HepG2 (cell line): ENCODE measurements at regions not wholly inside any gene's neighbourhood (a gene's known extent, or its start where the extent isn't known, plus 50 kb on each side); places are given as distances from the start of the nearest gene placed in this dataset.

Source experiments
- ATAC-seq: fragments of 200-7000 bp; cut with Tn5 transposase; 3 replicates; pipeline ENCODE4 v1.9.1; 2020; ENCODE audit warnings: mild to moderate bottlenecking, moderate library complexity
- BruUV-seq: library from RNA; stranded (reverse); fragments of 400-500 nt; replicated peaks from 2 replicates; lab custom pipeline; 2021; lab: Mats Ljungman, UMichigan
- CTCF ChIA-PET: fragments of 300-600 bp; formaldehyde crosslinking; extraction: SDS; loops from one replicate; lab custom pipeline; 2021; ENCODE audit warnings: low total read pairs, inconsistent platforms, low intra/inter-chr PET ratio; lab: Yijun Ruan, JAX
- POLR2A ChIA-PET: fragments of 350-600 bp; sonication (Branson Sonifier 250); formaldehyde crosslinking; loops from one replicate; lab custom pipeline; 2020; ENCODE audit warnings: antibody characterized with exemption, inconsistent platforms; lab: Yijun Ruan, JAX
- DNase-seq: peaks from one replicate; pipeline ENCODE4 v3.0.0-alpha.2; 2015; ENCODE audit warnings: low spot score
- FAIRE-seq: peaks from 3 replicates; lab custom pipeline; 2011; peaks lifted over from hg19 to GRCh38; lab: Jason Lieb, UNC
- H2AFZ ChIP-seq: one replicate; pipeline ENCODE4 v1.6.1; 2011; ENCODE audit warnings: low read length, inconsistent platforms
- H3K27ac ChIP-seq: fragments of 300-600 bp; 3 replicates; pipeline ENCODE4 v1.8.0; 2011; ENCODE audit warnings: mixed run types, mild to moderate bottlenecking, mixed read lengths, low read length, inconsistent platforms; ENCODE audit not compliant: insufficient read depth; ENCODE audit errors: extremely low read length
- H3K27me3 ChIP-seq, 2 experiments: fragments of 200-600 bp in 1 of 2; 2 replicates in 1 of 2; 3 replicates in 1 of 2; pipeline versions ENCODE4 v1.6.0 to v1.8.0; 2011; ENCODE audit warnings: low read length in 2 of 2, mild to moderate bottlenecking in 2 of 2, moderate library complexity in 2 of 2, inconsistent platforms in 1 of 2; ENCODE audit not compliant: insufficient read depth in 2 of 2, control insufficient read depth in 1 of 2
- H3K36me3 ChIP-seq, 2 experiments: fragments of 200-600 bp in 1 of 2; replicated peaks in 1 of 2; 2 replicates in 1 of 2; 3 replicates in 1 of 2; pipeline versions ENCODE4 v1.5.1 to v1.8.0; 2011; ENCODE audit warnings: low read length in 2 of 2, inconsistent platforms in 1 of 2; ENCODE audit not compliant: insufficient read depth in 2 of 2, control insufficient read depth in 1 of 2
- H3K4me1 ChIP-seq: 2 replicates; pipeline ENCODE4 v1.5.1; 2012; ENCODE audit warnings: low read length, inconsistent platforms; ENCODE audit not compliant: insufficient read depth
- H3K4me2 ChIP-seq: 2 replicates; pipeline ENCODE4 v1.6.0; 2011; ENCODE audit warnings: low read depth, low read length, inconsistent platforms
- H3K4me3 ChIP-seq, 3 experiments: fragments of 200-600 bp in 1 of 3; sonication (generic), shearing (Covaris generic) in 1 of 3; replicated peaks in 1 of 3; 2 replicates each; pipeline ENCODE4 v1.5.1; 2011 to 2016; ENCODE audit warnings: low read length in 3 of 3, inconsistent platforms in 2 of 3, low read depth in 2 of 3, mild to moderate bottlenecking in 2 of 3, control low read depth in 1 of 3, mixed read lengths in 1 of 3; ENCODE audit not compliant: insufficient read depth in 1 of 3
- H3K79me2 ChIP-seq: one replicate; pipeline ENCODE4 v1.6.1; 2011; ENCODE audit warnings: low read length, inconsistent platforms; ENCODE audit not compliant: insufficient read depth
- H3K9ac ChIP-seq: 2 replicates; pipeline ENCODE4 v1.6.0; 2011; ENCODE audit warnings: mild to moderate bottlenecking, low read depth, low read length, inconsistent platforms; ENCODE audit not compliant: insufficient read depth
- H3K9me3 ChIP-seq: 2 replicates; pipeline ENCODE4 v1.5.1; 2012; ENCODE audit warnings: mild to moderate bottlenecking, low read length
- H4K20me1 ChIP-seq: 2 replicates; pipeline ENCODE4 v1.6.0; 2011; ENCODE audit warnings: inconsistent platforms, mild to moderate bottlenecking, low read length, moderate library complexity; ENCODE audit not compliant: insufficient read depth
- CBX1 ChIP-seq: IDR thresholded peaks from one replicate; pipeline ENCODE4 v1.6.1; 2016; ENCODE audit warnings: antibody characterized with exemption, low read depth
- KAT7 ChIP-seq: IDR thresholded peaks from 2 replicates; pipeline ENCODE4 v1.6.1; 2018; ENCODE audit warnings: borderline replicate concordance, missing compliant biosample characterization
- NFE2L1 ChIP-seq: sonication (generic); formaldehyde crosslinking; IDR thresholded peaks from 2 replicates; pipeline ENCODE4 v1.4.0; 2020; ENCODE audit warnings: missing genetic modification reagents, mild to moderate bottlenecking, borderline replicate concordance
- POGZ ChIP-seq: sonication (generic); formaldehyde crosslinking; IDR thresholded peaks from 2 replicates; pipeline ENCODE4 v1.4.0; 2020; ENCODE audit warnings: mild to moderate bottlenecking, missing genetic modification reagents
- RFXAP ChIP-seq: sonication (generic); formaldehyde crosslinking; IDR thresholded peaks from 2 replicates; pipeline ENCODE4 v1.4.0; 2020; ENCODE audit warnings: missing genetic modification reagents, borderline replicate concordance
- SMARCC2 ChIP-seq: fragments of 450-650 bp; IDR thresholded peaks from 2 replicates; pipeline ENCODE4 v1.6.1; 2017; ENCODE audit warnings: antibody characterized with exemption, mild to moderate bottlenecking
- SP2 ChIP-seq: sonication (generic); formaldehyde crosslinking; IDR thresholded peaks from 2 replicates; pipeline ENCODE4 v1.5.1; 2020; ENCODE audit warnings: mild to moderate bottlenecking, missing genetic modification reagents
- TBX3 ChIP-seq: fragments of 450-650 bp; IDR thresholded peaks from 2 replicates; pipeline ENCODE4 v1.6.1; 2017; ENCODE audit warnings: antibody characterized with exemption, mild to moderate bottlenecking, inconsistent platforms, borderline replicate concordance
- YEATS2 ChIP-seq: sonication (generic); formaldehyde crosslinking; IDR thresholded peaks from 2 replicates; pipeline ENCODE4 v1.4.0; 2020; ENCODE audit warnings: missing genetic modification reagents, borderline replicate concordance
- ZFP62 ChIP-seq: sonication (generic); formaldehyde crosslinking; IDR thresholded peaks from 2 replicates; pipeline ENCODE4 v1.4.0; 2020; ENCODE audit warnings: missing genetic modification reagents
- ZNF292 ChIP-seq: sonication (generic); formaldehyde crosslinking; IDR thresholded peaks from 2 replicates; pipeline ENCODE4 v1.8.1; 2022; ENCODE audit warnings: mild to moderate bottlenecking, low read depth, missing genetic modification reagents, borderline replicate concordance
- ZNF317 ChIP-seq: sonication (generic); formaldehyde crosslinking; IDR thresholded peaks from 2 replicates; pipeline ENCODE4 v1.5.0; 2020; ENCODE audit warnings: mild to moderate bottlenecking, missing genetic modification reagents
- ZNF747 ChIP-seq: sonication (generic); formaldehyde crosslinking; IDR thresholded peaks from 2 replicates; pipeline ENCODE4 v1.8.1; 2023; ENCODE audit warnings: missing genetic modification reagents, mild to moderate bottlenecking, borderline replicate concordance
- WGBS: methylation state at CpG from one replicate; pipeline ENCODE4 v1.1.6; 2017; ENCODE audit warnings: low lambda C conversion rate; 5-methylcytosine and 5-hydroxymethylcytosine counted together
- in situ Hi-C: cut with HindIII; loops from 2 replicates; pipeline ENCODE4 v1.10.0; 2017; ENCODE audit warnings: low pct_unique_long_range_greater_than_20kb; ENCODE audit not compliant: extremely low pct_ligation_motif_present
- intact Hi-C: fragments of 100-400 bp; cut with micrococcal nuclease; formaldehyde crosslinking; loops from one replicate; pipeline ENCODE4 v1.10.0; 2022; ENCODE audit not compliant: unreplicated experiment
- TF ChIP-seq, protein P1 (sequence below): sonication (generic); formaldehyde crosslinking; IDR thresholded peaks from 2 replicates; pipeline ENCODE4 v1.4.0; 2020; ENCODE audit warnings: mild to moderate bottlenecking, missing genetic modification reagents
- TF ChIP-seq, protein P2 (sequence below): sonication (generic); formaldehyde crosslinking; IDR thresholded peaks from 2 replicates; pipeline ENCODE4 v1.4.0; 2020; ENCODE audit warnings: low read depth, missing genetic modification reagents
- TF ChIP-seq, protein P3 (sequence below), 2 experiments: sonication (generic) in 1 of 2; formaldehyde crosslinking in 1 of 2; IDR thresholded peaks; 2 replicates each; pipeline versions ENCODE4 v1.4.0 to v1.6.1; 2016 to 2020; ENCODE audit warnings: borderline replicate concordance in 1 of 2, low read depth in 1 of 2, mild to moderate bottlenecking in 1 of 2, missing genetic modification reagents in 1 of 2
- TF ChIP-seq, protein P4 (sequence below): sonication (generic); formaldehyde crosslinking; IDR thresholded peaks from 2 replicates; pipeline ENCODE4 v1.5.0; 2020; ENCODE audit warnings: missing genetic modification reagents

DNA sequence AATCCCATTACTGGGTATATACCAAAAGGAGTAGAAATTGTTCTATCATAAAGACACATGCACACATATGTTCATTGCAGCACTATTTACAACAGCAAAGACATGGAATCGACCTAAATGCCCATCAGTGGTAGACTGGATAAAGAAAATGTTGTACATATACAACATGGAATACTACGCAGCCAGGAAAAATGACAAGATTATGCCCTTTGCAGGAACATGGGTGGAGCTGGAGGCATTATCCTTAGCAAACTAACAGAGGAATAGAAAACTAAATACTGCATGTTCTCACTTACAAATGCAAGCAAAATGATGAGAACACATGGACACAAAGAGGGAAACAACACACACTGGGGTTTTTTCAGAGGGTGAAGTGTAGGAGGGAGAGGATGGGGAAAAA, 300.2 kb downstream of the BAMBI start:
- no peaks in the 10 kb centered on the region for H3K36me3 ChIP-seq
- WGBS: 51% methylated on average over 2 of the region's 2 CpGs
- peaks cover 15% of the 10 kb centered on the region for H3K4me1 ChIP-seq
- FAIRE-seq (no peak), DNase-seq (no peak), ATAC-seq (no peak)
- no peak overlapping the region for H3K27ac ChIP-seq
- H3K27me3 ChIP-seq: no peaks in the 10 kb centered on the region
- H3K4me3 ChIP-seq: no peak overlapping the region
- in situ Hi-C loops: no loop called here
- H2AFZ ChIP-seq: no peak overlapping the region
- POLR2A ChIA-PET: no interaction called here
- H3K4me2 ChIP-seq: no peak overlapping the region
- TF ChIP-seq ZNF747 (CRISPR knock-in tag): no peak
- TF ChIP-seq NFE2L1 (CRISPR knock-in tag): no peak
- TF ChIP-seq, protein P1, sequence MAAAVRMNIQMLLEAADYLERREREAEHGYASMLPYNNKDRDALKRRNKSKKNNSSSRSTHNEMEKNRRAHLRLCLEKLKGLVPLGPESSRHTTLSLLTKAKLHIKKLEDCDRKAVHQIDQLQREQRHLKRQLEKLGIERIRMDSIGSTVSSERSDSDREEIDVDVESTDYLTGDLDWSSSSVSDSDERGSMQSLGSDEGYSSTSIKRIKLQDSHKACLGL: no peak
- TF ChIP-seq KAT7 (CRISPR knock-in tag): no peak
- no peak for TF ChIP-seq ZNF317 (CRISPR knock-in tag)
- TF ChIP-seq TBX3: no peak
- TF ChIP-seq SP2 (CRISPR knock-in tag): no peak
- TF ChIP-seq RFXAP: no peak
- TF ChIP-seq, protein P2, sequence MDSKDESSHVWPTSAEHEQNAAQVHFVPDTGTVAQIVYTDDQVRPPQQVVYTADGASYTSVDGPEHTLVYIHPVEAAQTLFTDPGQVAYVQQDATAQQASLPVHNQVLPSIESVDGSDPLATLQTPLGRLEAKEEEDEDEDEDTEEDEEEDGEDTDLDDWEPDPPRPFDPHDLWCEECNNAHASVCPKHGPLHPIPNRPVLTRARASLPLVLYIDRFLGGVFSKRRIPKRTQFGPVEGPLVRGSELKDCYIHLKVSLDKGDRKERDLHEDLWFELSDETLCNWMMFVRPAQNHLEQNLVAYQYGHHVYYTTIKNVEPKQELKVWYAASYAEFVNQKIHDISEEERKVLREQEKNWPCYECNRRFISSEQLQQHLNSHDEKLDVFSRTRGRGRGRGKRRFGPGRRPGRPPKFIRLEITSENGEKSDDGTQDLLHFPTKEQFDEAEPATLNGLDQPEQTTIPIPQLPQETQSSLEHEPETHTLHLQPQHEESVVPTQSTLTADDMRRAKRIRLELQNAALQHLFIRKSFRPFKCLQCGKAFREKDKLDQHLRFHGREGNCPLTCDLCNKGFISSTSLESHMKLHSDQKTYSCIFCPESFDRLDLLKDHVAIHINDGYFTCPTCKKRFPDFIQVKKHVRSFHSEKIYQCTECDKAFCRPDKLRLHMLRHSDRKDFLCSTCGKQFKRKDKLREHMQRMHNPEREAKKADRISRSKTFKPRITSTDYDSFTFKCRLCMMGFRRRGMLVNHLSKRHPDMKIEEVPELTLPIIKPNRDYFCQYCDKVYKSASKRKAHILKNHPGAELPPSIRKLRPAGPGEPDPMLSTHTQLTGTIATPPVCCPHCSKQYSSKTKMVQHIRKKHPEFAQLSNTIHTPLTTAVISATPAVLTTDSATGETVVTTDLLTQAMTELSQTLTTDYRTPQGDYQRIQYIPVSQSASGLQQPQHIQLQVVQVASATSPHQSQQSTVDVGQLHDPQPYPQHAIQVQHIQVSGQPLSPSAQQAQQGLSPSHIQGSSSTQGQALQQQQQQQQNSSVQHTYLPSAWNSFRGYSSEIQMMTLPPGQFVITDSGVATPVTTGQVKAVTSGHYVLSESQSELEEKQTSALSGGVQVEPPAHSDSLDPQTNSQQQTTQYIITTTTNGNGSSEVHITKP (CRISPR knock-in tag): no peak
- TF ChIP-seq, protein P3, sequence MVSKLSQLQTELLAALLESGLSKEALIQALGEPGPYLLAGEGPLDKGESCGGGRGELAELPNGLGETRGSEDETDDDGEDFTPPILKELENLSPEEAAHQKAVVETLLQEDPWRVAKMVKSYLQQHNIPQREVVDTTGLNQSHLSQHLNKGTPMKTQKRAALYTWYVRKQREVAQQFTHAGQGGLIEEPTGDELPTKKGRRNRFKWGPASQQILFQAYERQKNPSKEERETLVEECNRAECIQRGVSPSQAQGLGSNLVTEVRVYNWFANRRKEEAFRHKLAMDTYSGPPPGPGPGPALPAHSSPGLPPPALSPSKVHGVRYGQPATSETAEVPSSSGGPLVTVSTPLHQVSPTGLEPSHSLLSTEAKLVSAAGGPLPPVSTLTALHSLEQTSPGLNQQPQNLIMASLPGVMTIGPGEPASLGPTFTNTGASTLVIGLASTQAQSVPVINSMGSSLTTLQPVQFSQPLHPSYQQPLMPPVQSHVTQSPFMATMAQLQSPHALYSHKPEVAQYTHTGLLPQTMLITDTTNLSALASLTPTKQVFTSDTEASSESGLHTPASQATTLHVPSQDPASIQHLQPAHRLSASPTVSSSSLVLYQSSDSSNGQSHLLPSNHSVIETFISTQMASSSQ (IDR thresholded peaks at IDR 0.05; ENCODE audit: low read depth): no peak
- TF ChIP-seq, protein P3 (CRISPR knock-in tag; IDR thresholded peaks at IDR 0.05; ENCODE audit: borderline replicate concordance): no peak
- TF ChIP-seq ZFP62: no peak
- TF ChIP-seq POGZ: no peak
- TF ChIP-seq SMARCC2: no peak
- TF ChIP-seq YEATS2 (CRISPR knock-in tag): no peak
- TF ChIP-seq CBX1: no peak
- TF ChIP-seq, protein P4, sequence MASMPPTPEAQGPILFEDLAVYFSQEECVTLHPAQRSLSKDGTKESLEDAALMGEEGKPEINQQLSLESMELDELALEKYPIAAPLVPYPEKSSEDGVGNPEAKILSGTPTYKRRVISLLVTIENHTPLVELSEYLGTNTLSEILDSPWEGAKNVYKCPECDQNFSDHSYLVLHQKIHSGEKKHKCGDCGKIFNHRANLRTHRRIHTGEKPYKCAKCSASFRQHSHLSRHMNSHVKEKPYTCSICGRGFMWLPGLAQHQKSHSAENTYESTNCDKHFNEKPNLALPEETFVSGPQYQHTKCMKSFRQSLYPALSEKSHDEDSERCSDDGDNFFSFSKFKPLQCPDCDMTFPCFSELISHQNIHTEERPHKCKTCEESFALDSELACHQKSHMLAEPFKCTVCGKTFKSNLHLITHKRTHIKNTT (CRISPR knock-in tag): no peak
- no peak for TF ChIP-seq ZNF292 (CRISPR knock-in tag)
- TF ChIP-seq, all 625 proteins: peak for 0
- H3K9me3 ChIP-seq: no peaks in the 10 kb centered on the region
- BruUV-seq: no TSS peak
- no peak overlapping the region for H3K9ac ChIP-seq
- CTCF ChIA-PET: no interaction called here
- no peaks in the 10 kb centered on the region for H3K79me2 ChIP-seq
- no peaks in the 10 kb centered on the region for H4K20me1 ChIP-seq
- intact Hi-C loops: no loop called here
